Kasumi-1 (cell line): ENCODE measurements at regions not wholly inside any gene's neighbourhood (a gene's known extent, or its start where the extent isn't known, plus 50 kb on each side); places are given as distances from the start of the nearest gene placed in this dataset.
A peak's percentile ranks its signal among the peaks of the same experiment; 100 is the strongest.
"Not testable (repeated sequence)": the region's sequence is repeated elsewhere in the genome, so short reads cannot be mapped to it uniquely, and the experiment has no call there.

Experiments used
- DNase-seq, 2 experiments: peaks; one replicate each; lab custom pipeline; 2025; lab: John Stamatoyannopoulos, UW

GRCh38 chr7:23938215-23938614 lies 228.2 kb downstream of the STK31 start:
- DNase-seq: no peak

DNA sequence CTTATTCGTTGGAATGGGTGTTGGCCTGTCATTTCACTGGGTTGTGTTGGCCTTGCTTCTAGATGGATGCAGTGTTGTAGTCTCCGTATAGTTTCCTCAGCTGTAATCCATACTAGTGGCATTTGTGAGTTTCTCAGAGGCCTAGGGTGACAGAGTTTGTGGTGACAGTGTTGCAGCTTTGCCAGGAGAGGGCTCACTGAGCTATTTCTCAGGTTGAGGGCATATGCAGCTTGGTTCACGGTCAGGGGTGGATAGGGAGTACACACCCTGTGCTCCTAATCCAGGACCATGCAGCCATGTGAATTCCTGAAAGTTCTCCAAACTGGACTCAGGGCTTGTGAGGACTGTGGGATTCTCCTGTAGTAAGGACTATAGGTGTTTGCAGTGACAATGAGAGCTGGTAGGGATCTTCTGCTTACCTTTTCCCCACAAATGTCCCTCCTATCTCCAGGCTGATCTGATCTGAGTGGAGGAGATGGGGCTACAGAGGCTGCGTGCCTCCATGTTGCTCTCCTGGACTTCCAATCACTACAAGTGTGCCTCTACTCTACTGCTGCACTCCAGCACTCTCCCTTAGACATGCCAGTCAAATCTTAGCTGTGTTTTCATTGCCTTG lies 229.0 kb downstream of the STK31 start:
- DNase-seq: peak; percentile 80 to 92

DNA sequence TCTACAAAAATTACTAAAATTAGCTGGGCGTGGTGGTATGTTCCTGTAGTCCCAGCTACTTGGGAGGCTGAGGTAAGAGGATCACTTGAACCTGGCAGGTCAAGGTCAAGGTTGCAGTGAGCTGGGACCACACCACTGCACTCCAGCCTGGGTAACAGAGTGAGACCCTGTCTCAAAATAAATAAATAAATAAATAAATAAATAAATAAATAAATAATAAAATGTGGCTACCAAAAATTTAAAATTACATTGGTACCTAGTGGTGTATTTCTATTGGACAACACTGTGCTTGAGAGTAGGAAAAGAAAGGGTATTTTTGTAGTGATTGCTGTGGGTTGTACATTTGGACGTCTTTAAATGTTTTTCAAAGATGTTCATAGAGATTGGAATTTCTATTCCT lies 229.7 kb downstream of the STK31 start:
- DNase-seq: not testable (repeated sequence)

DNA sequence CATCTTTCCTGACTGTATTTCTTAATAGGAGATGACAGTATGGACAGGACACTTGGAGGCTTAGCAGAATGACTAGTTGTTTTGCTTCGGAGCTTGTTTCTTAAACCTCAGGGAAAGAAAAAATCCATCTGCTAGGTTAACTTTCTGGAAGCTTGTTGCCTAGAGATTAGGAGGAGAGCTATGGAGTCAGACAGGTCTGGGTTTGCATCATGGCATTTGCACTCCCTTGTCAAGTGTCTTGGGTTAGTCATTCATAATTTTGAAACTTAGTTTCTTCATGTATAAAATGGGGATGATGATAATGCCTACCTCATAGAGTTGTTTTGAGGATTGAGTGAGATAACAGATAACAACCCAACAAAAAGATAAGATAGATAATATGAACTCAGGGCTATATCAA lies 231.5 kb downstream of the STK31 start:
- DNase-seq: no peak

- DNase-seq: no peak
Observed at GRCh38 chr7:23942032-23942431, 232.0 kb downstream of the STK31 start.

DNA sequence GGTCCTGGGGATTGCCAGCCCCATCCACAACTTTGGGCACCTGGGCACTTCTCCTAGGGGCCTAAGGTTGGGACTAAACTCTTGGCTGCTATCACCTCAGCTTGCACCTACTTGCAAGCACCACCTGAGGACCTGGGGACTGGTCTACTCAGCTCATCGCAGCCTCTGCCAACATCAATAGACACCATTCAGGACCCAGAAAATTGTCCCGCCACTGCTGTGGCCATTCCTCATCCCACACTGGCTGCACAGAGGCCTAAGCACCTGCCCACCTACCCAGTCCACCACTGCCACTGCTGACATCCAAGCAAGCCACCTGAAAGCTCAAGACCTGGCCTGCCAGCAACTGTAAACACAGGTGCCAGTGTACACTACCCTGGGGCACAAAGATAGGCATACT lies 234.1 kb downstream of the STK31 start:
- DNase-seq: no peak

GRCh38 chr7:23945472-23945871 lies 235.5 kb downstream of the STK31 start:
- DNase-seq: no peak

DNA sequence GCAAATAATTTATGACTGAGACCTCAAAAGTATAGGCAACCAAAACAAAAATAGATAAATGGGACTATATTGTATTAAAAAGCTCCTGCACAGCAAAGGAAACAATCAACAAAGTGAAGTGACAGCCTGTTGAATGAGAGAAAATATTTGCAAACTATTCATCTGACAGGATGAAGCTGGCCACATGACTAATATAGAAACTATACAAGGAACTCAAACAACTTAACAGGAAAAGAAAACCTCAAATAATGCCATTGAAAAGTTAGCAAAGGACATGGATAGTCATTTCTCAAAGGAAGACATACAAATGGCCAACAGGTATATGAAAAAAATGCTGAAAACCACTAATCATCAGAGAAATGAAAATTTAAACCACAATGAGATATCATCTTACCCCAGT lies 245.1 kb downstream of the STK31 start:
- DNase-seq: no peak

DNA sequence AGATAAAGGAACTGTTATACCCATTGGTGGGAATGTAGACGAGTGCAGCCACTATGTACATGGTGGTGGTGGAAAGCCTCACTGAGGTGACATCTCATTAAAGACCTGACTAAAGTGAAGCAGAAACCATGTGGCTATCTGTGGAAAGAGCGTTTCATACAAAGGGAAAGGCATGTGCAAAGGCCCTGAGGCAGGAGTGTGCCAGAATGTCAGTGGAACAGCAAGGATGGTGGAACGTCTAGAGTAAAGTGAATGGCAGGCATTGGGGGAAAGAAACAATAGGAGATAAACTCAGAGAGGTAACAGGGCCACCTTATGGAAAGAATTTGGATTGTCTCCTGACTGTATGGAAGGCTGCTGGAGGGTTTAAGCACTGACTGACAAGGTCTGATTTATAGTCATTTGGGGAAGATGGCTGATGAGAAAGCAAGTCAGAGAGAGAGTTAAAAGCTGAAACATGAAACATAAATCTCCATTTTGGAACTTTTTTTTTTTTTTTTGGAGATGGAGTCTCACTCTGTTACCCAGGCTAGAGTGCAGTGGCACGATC lies 245.7 kb downstream of the STK31 start:
- no peak for DNase-seq

DNA sequence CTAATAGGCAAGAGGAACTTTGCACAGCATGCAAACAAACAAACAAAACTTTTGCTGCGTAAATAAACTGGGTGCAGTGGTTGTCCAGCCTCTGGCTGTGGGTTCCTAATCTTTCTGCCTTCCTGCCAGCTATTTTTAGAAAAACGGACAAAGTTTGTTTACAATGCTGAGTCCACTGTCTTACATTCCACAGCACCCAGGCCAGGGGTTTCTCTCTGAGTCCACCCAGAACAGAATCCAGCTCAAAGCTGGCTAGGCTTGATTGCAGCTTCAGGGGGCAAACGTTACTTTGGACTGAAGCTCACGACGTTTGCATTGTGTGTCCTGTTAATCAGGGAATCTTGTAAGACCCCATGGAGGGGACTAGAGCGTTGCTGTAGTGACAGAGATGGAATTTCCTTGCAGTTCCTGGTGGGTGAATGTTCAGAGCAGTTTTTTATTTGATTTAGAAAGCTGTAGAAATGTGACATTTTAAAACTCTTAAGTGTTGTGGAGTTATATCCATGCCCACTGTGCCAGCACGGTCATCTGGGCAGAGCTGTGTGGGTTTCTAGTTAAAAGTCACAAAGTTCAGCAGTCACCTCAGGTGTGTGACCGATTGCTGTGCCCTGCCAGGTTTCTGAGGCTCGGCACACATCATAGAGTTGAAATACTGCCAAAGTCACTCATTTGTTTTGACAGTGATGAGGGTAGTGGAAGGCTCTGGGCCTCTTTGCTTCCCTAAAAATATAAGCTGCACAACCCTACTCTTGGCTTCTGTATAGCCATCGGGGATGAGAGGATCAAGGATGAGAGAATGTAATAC lies 247.0 kb downstream of the STK31 start:
- no peak for DNase-seq

GRCh38 chr7:23959821-23960220 lies 249.8 kb downstream of the STK31 start:
- DNase-seq: no peak

DNA sequence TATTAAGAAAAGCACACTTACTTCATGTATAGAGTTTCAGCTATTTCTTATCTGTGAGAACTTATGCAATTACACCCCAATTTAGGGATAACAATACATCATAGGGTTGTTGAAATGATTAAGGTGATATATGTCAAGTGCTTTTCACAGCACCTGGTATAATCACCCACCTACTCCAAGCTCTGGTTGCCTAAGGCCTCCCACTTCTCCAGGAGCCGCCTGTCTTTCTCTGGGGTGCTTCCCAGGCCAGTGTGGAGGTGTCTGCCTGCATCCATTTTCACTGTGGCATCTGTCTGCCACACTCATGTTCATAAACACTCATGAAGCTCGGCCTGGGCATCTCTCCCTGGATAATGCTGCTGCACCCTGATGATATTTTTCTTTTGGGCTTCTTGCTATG lies 250.3 kb downstream of the STK31 start:
- DNase-seq: no peak

GRCh38 chr7:23963461-23964165 lies 253.6 kb downstream of the STK31 start:
- no peak for DNase-seq

GRCh38 chr7:23964715-23965114 lies 254.7 kb downstream of the STK31 start:
- DNase-seq: no peak

- no peak for DNase-seq
Observed at GRCh38 chr7:23965296-23965695, 255.3 kb downstream of the STK31 start.

- DNase-seq: no peak
Observed at GRCh38 chr7:23966941-23967340, 256.9 kb downstream of the STK31 start.

GRCh38 chr7:23967949-23968599 lies 258.1 kb downstream of the STK31 start:
- no peak for DNase-seq

DNA sequence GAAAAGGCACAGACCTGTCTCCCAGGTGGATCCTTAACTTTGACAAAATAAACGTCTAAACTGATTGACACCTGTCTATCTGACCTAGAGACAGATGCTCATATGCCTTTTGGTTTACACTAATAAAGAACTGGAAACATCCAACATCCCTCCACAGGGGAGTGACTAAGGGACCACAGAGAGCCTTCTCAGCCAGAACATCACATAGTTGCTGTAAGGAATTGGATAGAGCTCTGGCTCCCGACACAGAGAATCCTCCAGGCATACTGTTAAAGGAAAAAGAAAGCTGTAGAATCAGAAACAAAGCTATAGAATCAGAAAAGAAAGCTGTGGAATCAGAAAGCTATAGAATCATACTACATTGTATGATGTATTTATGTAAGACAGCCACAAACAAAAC lies 258.8 kb downstream of the STK31 start:
- no peak for DNase-seq

DNA sequence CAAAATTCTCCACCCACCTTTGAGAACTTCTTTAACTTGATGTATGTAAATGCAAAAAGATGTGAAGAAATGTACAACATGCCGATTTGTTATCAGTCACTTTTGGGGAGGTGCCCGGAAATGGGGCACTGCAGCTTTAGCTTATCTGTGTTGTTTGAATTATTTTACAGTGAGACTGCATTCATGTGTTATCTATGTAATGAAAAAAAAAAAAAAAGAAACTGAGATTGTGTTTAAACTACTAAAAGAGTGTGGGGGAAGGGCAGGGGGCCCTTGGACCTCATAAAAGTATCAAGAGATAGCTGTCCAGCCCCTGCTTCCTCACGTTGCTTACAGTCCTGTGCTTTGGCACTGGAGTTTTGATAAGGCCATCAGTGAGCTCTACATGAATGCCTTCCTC lies 259.4 kb downstream of the STK31 start:
- no peak for DNase-seq

GRCh38 chr7:23970193-23970592 lies 260.2 kb downstream of the STK31 start:
- DNase-seq: no peak

- DNase-seq: no peak
Observed at GRCh38 chr7:23971031-23971430, 261.0 kb downstream of the STK31 start.

- DNase-seq: no peak
Observed at GRCh38 chr7:23972057-23972456, 262.0 kb downstream of the STK31 start.
